Neural cell (in vitro differentiated cells): ENCODE measurements at regions not wholly inside any gene's neighbourhood (a gene's known extent, or its start where the extent isn't known, plus 50 kb on each side); places are given as distances from the start of the nearest gene placed in this dataset.

Experiments used
- H2AFZ ChIP-seq: fragments of 200-600, 300-800 bp; sonication (generic), shearing (Covaris generic); 2 replicates; pipeline ENCODE4 v1.6.0; 2014; ENCODE audit warnings: low read depth, mild to moderate bottlenecking, antibody characterized with exemption, low read length, moderate library complexity
- H3F3A ChIP-seq: fragments of 200-600 bp; shearing (Covaris generic); 2 replicates; pipeline ENCODE4 v1.6.1; 2016; ENCODE audit warnings: mild to moderate bottlenecking, moderate library complexity, mixed read lengths, antibody characterized with exemption, low read length; ENCODE audit not compliant: insufficient read depth, poor library complexity, severe bottlenecking
- H3K27ac ChIP-seq: fragments of 200-600, 300-800 bp; sonication (generic), shearing (Covaris generic); 2 replicates; pipeline ENCODE4 v1.5.1; 2014; ENCODE audit warnings: mild to moderate bottlenecking, low read length, moderate library complexity
- H3K27me3 ChIP-seq: fragments of 300-800, 200-600 bp; sonication (generic), shearing (Covaris generic); 2 replicates; pipeline ENCODE4 v1.6.0; 2014; ENCODE audit warnings: mild to moderate bottlenecking, low read depth, low read length, moderate library complexity; ENCODE audit not compliant: insufficient read depth
- H3K36me3 ChIP-seq: fragments of 300-800, 200-600 bp; sonication (generic), shearing (Covaris generic); 2 replicates; pipeline ENCODE4 v1.5.1; 2014; ENCODE audit warnings: mild to moderate bottlenecking, antibody characterized with exemption, low read length, moderate library complexity; ENCODE audit not compliant: insufficient read depth
- H3K4me2 ChIP-seq: fragments of 300-800, 200-600 bp; sonication (generic), shearing (Covaris generic); 2 replicates; pipeline ENCODE4 v1.6.0; 2014; ENCODE audit warnings: mild to moderate bottlenecking, low read length
- H3K4me3 ChIP-seq: fragments of 300-800, 200-600 bp; sonication (generic), shearing (Covaris generic); 2 replicates; pipeline ENCODE4 v1.5.1; 2014; ENCODE audit warnings: mild to moderate bottlenecking, low read length, moderate library complexity
- H3K79me2 ChIP-seq: fragments of 200-600 bp; shearing (Covaris generic); replicated peaks from 2 replicates; pipeline ENCODE4 v1.6.0; 2014; ENCODE audit warnings: mild to moderate bottlenecking, low read length, moderate library complexity; ENCODE audit not compliant: insufficient read depth
- H3K9ac ChIP-seq: fragments of 300-800, 200-600 bp; sonication (generic), shearing (Covaris generic); 2 replicates; pipeline ENCODE4 v1.6.1; 2016; ENCODE audit warnings: mild to moderate bottlenecking, low read length, mixed read lengths
- H3K9me2 ChIP-seq: fragments of 200-600 bp; shearing (Covaris generic); 2 replicates; pipeline ENCODE4 v1.6.1; 2016; ENCODE audit warnings: mild to moderate bottlenecking, low read length, mixed read lengths; ENCODE audit not compliant: insufficient read depth
- H3K9me3 ChIP-seq: fragments of 200-600, 300-800 bp; sonication (generic), shearing (Covaris generic); 2 replicates; pipeline ENCODE4 v1.6.1; 2016; ENCODE audit warnings: mild to moderate bottlenecking, mixed run types, low read length, moderate library complexity, mixed read lengths
- H4K20me1 ChIP-seq: fragments of 200-600 bp; shearing (Covaris generic); 2 replicates; pipeline ENCODE4 v1.6.1; 2016; ENCODE audit warnings: mild to moderate bottlenecking, mixed run types; ENCODE audit not compliant: insufficient read depth
- CTCF ChIP-seq: fragments of 450-650 bp; IDR thresholded peaks from 2 replicates; pipeline ENCODE4 v1.5.1; 2014; ENCODE audit warnings: antibody characterized with exemption, mild to moderate bottlenecking, moderate library complexity; ENCODE audit not compliant: poor library complexity, severe bottlenecking
- EP300 ChIP-seq: fragments of 450-650 bp; conservative IDR thresholded peaks from 2 replicates; pipeline ENCODE4 v1.6.1; 2014; ENCODE audit warnings: antibody characterized with exemption, mild to moderate bottlenecking, moderate library complexity; ENCODE audit not compliant: poor library complexity, severe bottlenecking
- EZH2 ChIP-seq: fragments of 200-600, 300-800 bp; shearing (Covaris generic), sonication (generic); IDR thresholded peaks from 2 replicates; pipeline ENCODE4 v1.6.1; 2014; ENCODE audit warnings: antibody characterized with exemption, low read length, borderline replicate concordance, mild to moderate bottlenecking; ENCODE audit not compliant: insufficient read depth, poor library complexity, severe bottlenecking
- MXI1 ChIP-seq: fragments of 450-650 bp; conservative IDR thresholded peaks from 2 replicates; pipeline ENCODE4 v1.6.1; 2014; ENCODE audit warnings: antibody characterized with exemption, mild to moderate bottlenecking; ENCODE audit not compliant: poor library complexity, severe bottlenecking
- POLR2AphosphoS5 ChIP-seq: IDR thresholded peaks from 2 replicates; pipeline ENCODE4 v1.6.1; 2012
- RAD21 ChIP-seq: fragments of 450-650 bp; conservative IDR thresholded peaks from 2 replicates; pipeline ENCODE4 v1.6.1; 2014; ENCODE audit warnings: antibody characterized with exemption, mild to moderate bottlenecking, moderate library complexity
- REST ChIP-seq: IDR thresholded peaks from 2 replicates; pipeline ENCODE4 v1.6.1; 2012; ENCODE audit warnings: borderline replicate concordance
- SMC3 ChIP-seq: fragments of 450-650 bp; conservative IDR thresholded peaks from 2 replicates; pipeline ENCODE4 v1.6.1; 2014; ENCODE audit warnings: antibody characterized with exemption, mild to moderate bottlenecking, moderate library complexity; ENCODE audit not compliant: poor library complexity
- TAF1 ChIP-seq: IDR thresholded peaks from 2 replicates; pipeline ENCODE4 v1.6.1; 2012; ENCODE audit warnings: low read depth

DNA sequence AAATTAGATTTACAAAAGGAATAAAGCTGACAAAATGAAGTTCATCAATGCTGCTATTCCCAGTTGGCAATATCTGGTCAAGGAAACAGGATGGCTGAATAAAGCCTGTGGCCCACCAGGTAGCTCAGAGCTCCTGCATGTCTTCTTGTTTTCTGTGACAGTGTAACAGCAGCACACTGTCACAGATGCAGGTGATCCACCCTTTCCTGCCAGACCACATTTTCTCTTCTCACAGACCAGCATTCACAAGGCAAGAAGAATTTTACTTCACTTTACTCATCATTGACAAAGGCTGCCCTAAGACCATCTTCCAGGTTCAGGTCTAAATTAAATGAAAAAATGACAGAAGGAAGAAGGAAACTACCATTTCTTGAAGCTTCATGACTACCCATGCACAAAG lies 166.2 kb upstream of the MEIS1 start:
- H4K20me1 ChIP-seq = no peaks in the 10 kb centered on the region
- H3K4me3 ChIP-seq = no peak overlapping the region
- no peaks in the 10 kb centered on the region for H3K36me3 ChIP-seq
- no peaks in the 10 kb centered on the region for H3K27me3 ChIP-seq
- H3K79me2 ChIP-seq = no peaks in the 10 kb centered on the region
- no peak overlapping the region for H3K4me2 ChIP-seq
- no peak overlapping the region for H3K9ac ChIP-seq
- H3K27ac ChIP-seq = no peak overlapping the region
- TF ChIP-seq MXI1 (no peak), TAF1 (no peak), CTCF (no peak), EZH2 (no peak), POLR2AphosphoS5 (no peak), RAD21 (no peak), EP300 (no peak), REST (no peak), SMC3 (no peak)
- H3K9me3 ChIP-seq = no peaks in the 10 kb centered on the region
- H3K9me2 ChIP-seq = no peaks in the 10 kb centered on the region
- H2AFZ ChIP-seq = no peak overlapping the region
- no peaks in the 10 kb centered on the region for H3F3A ChIP-seq

DNA sequence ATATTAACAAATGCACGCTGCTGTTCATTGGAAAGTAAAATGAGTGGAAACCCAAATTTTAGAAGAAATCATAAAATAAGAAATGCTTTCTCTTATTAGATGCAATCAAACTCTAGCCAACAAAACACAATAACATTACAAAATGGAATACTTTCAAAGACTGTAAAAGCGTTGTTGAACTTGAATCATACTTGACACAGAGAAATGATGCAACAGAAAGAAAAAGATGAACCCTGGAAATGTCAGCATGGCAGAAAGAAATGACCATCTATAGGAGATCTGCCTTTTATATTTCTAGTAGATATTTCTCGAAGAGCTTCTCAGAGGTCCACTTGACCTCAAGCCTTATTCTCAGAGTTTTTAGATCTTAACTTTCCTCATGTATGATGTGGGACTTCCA lies 170.6 kb upstream of the MEIS1 start:
- Histone ChIP-seq H3K9me2 (no peaks in the 10 kb centered on the region), H3K36me3 (no peaks in the 10 kb centered on the region), H3K27me3 (no peaks in the 10 kb centered on the region), H4K20me1 (no peaks in the 10 kb centered on the region), H2AFZ (no peak overlapping the region), H3K27ac (no peak overlapping the region), H3K9me3 (no peaks in the 10 kb centered on the region), H3K4me2 (no peak overlapping the region), H3K79me2 (no peaks in the 10 kb centered on the region), H3K9ac (no peak overlapping the region), H3F3A (no peaks in the 10 kb centered on the region), H3K4me3 (no peak overlapping the region)
- TF ChIP-seq SMC3 = no peak
- no peak for TF ChIP-seq RAD21
- TF ChIP-seq POLR2AphosphoS5 = no peak
- TF ChIP-seq EP300 = no peak
- no peak for TF ChIP-seq MXI1
- TF ChIP-seq TAF1 = no peak
- no peak for TF ChIP-seq REST
- no peak for TF ChIP-seq EZH2
- TF ChIP-seq CTCF = no peak
